Stomach (tissue), 4 donors: ENCODE measurements at regions not wholly inside any gene's neighbourhood (a gene's known extent, or its start where the extent isn't known, plus 50 kb on each side); places are given as distances from the start of the nearest gene placed in this dataset.

ENCODE experiments used
- CTCF ChIP-seq, 7 experiments: fragments of 450-650 bp in 4 of 7; fragments of 200-600 bp in 3 of 7; sonication (generic) in 3 of 7; IDR thresholded peaks; one replicate each; pipeline ENCODE4 v1.5.1; 2016 to 2019; ENCODE audit warnings: antibody characterized with exemption in 7 of 7, control low read depth in 2 of 7, mild to moderate bottlenecking in 1 of 7
- EP300 ChIP-seq: sonication (generic); formaldehyde crosslinking; IDR thresholded peaks from one replicate; pipeline ENCODE4 v1.6.1; 2017; ENCODE audit warnings: antibody characterized with exemption
- POLR2A ChIP-seq, 4 donors: fragments of 450-650 bp; IDR thresholded peaks; one replicate each; pipeline ENCODE4 v1.6.1; 2016; ENCODE audit warnings: antibody characterized with exemption in 4 of 4, control low read depth in 2 of 4, mild to moderate bottlenecking in 1 of 4, moderate library complexity in 1 of 4
- POLR2AphosphoS5 ChIP-seq, 3 donors: sonication (generic); formaldehyde crosslinking; IDR thresholded peaks; one replicate each; pipeline ENCODE4 v1.6.1; 2016; ENCODE audit warnings: antibody characterized with exemption in 3 of 3

- TF ChIP-seq CTCF (IDR thresholded peaks at IDR 0.05) = no peak
- no peak for TF ChIP-seq POLR2AphosphoS5 (IDR thresholded peaks at IDR 0.05)
- TF ChIP-seq POLR2A (IDR thresholded peaks at IDR 0.05) = no peak
- TF ChIP-seq EP300 = no peak
Measured at GRCh38 chr1:188599313-188599712, 1770.6 kb downstream of the PLA2G4A start.
